Skeletal muscle tissue (tissue), 3 donors: ENCODE measurements at regions not wholly inside any gene's neighbourhood (a gene's known extent, or its start where the extent isn't known, plus 50 kb on each side); places are given as distances from the start of the nearest gene placed in this dataset.

Experiments
- H3K27ac ChIP-seq: one replicate; pipeline ENCODE4 v1.7.0; 2013; ENCODE audit warnings: mild to moderate bottlenecking, low read depth, low read length, inconsistent platforms
- H3K27me3 ChIP-seq, 3 donors: one replicate each; pipeline ENCODE4 v1.7.0; 2013; ENCODE audit warnings: low read length in 3 of 3; ENCODE audit not compliant: control insufficient read depth in 3 of 3, insufficient read depth in 3 of 3
- H3K36me3 ChIP-seq, 3 donors: one replicate each; pipeline ENCODE4 v1.7.0; 2013; ENCODE audit warnings: low read length in 3 of 3; ENCODE audit not compliant: control insufficient read depth in 3 of 3, insufficient read depth in 3 of 3
- H3K4me1 ChIP-seq, 3 donors: one replicate each; pipeline ENCODE4 v1.7.0; 2013; ENCODE audit warnings: low read length in 3 of 3, mild to moderate bottlenecking in 3 of 3; ENCODE audit not compliant: control insufficient read depth in 3 of 3, insufficient read depth in 3 of 3
- H3K4me3 ChIP-seq, 3 donors: one replicate each; pipeline ENCODE4 v1.7.0; 2013; ENCODE audit warnings: low read length in 3 of 3
- H3K9ac ChIP-seq, 3 donors: one replicate each; pipeline ENCODE4 v1.7.0; 2013; ENCODE audit warnings: low read length in 3 of 3, mild to moderate bottlenecking in 3 of 3, moderate library complexity in 2 of 3, low read depth in 1 of 3
- H3K9me3 ChIP-seq, 3 donors: one replicate each; pipeline ENCODE4 v1.7.0; 2013; ENCODE audit warnings: low read length in 3 of 3; ENCODE audit not compliant: control insufficient read depth in 3 of 3
- donor health status: Osteomylitis.

DNA sequence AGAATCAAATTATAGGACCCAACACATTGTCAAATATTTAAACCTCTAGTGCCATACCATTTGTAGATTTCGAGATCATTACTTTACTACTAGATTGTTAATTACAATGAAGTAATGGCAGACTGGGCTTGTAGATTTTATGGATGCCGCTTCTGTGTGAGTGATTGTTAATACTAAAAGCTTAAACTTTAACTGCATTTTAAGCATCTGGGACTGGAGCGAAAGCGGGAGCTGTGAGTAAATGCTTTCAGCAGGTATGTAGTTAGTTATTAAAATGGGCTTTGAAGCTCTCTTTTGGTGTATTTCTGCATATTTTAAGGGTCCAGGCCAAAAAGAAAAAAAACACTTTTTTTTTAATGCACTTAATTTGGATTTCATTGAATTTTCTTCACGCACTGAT, 519.3 kb downstream of the MED13L start:
- peaks cover 6 to 15% (median 12%) of the 10 kb centered on the region in 3 donors for H3K27me3 ChIP-seq
- no peaks in the 10 kb centered on the region for H3K9me3 ChIP-seq
- no peak overlapping the region for H3K4me3 ChIP-seq
- no peak overlapping the region for H3K27ac ChIP-seq
- H3K36me3 ChIP-seq, result no peaks in the 10 kb centered on the region
- peaks cover 0 to 5% (median 0%) of the 10 kb centered on the region in 3 donors for H3K4me1 ChIP-seq
- no peak overlapping the region for H3K9ac ChIP-seq

DNA sequence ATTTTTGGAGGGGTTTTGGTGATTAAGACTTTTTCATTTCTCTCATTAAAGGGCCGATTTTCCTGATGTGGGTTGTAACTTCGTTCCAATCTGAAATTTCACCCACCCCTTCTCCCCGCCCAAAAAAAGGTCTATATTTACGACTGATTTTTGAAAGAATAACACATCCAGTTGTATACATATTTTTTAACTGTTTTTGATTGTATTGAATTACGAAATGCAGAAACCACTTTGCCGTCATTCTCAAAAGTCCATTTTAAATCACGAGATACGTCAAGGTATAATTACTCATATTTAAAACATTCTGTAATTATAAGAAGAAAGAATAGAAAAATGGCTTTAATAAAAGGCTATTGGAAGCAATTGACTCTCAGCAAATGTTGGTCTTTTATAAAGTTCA, 520.7 kb downstream of the MED13L start:
- H3K9ac ChIP-seq, result no peak overlapping the region
- H3K4me1 ChIP-seq, result peaks cover 0 to 5% (median 0%) of the 10 kb centered on the region in 3 donors
- H3K9me3 ChIP-seq, result no peaks in the 10 kb centered on the region
- no peak overlapping the region for H3K4me3 ChIP-seq
- H3K27ac ChIP-seq, result no peak overlapping the region
- no peaks in the 10 kb centered on the region for H3K36me3 ChIP-seq
- peaks cover 6 to 15% (median 12%) of the 10 kb centered on the region in 3 donors for H3K27me3 ChIP-seq

DNA sequence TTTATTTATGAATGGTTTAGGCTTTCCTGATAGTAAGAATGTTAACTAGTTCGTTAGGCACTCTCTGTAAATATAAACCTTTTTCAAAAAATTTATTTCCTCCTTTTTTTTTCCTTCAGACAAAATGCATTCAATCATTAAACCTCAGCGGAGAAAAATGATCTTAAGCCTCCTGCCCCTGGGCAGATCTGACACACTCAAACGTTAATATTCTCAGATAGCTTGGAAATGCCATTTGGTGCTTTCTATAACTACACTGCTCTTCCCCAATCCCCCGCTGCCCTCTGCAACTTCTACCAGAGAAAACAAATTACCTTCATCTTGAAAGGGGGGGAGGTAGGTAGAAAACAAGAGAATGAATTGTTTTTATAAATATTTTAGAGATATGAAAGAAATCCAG, 521.2 kb downstream of the MED13L start:
- Histone ChIP-seq H3K9ac (no peak overlapping the region), H3K27me3 (peaks cover 6 to 15% (median 12%) of the 10 kb centered on the region in 3 donors), H3K4me3 (no peak overlapping the region), H3K36me3 (no peaks in the 10 kb centered on the region), H3K27ac (no peak overlapping the region), H3K9me3 (no peaks in the 10 kb centered on the region), H3K4me1 (peaks cover 0 to 4% (median 0%) of the 10 kb centered on the region in 3 donors)

DNA sequence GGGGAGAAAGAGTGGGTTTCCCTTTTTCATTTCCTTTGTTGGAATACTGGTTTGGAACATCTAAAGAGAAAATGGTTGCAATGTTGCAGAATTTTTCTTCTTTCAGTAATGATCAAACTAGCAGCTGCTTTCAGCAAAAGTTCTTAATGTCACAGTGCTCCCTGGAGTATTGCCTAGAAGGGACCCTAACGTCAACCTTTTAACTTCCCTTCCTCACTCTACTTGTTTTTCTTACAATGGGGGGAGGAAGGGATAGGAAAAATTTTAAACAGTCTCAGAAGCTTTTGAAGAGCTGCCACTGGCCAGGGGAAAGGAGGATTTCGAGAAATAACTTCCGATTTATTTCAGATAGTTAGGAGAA, 521.8 kb downstream of the MED13L start:
- Histone ChIP-seq H3K9ac (no peak overlapping the region), H3K4me3 (no peak overlapping the region), H3K27ac (no peak overlapping the region), H3K27me3 (peaks cover 6 to 15% (median 12%) of the 10 kb centered on the region in 3 donors), H3K36me3 (no peaks in the 10 kb centered on the region), H3K4me1 (no peaks in the 10 kb centered on the region), H3K9me3 (no peaks in the 10 kb centered on the region)

DNA sequence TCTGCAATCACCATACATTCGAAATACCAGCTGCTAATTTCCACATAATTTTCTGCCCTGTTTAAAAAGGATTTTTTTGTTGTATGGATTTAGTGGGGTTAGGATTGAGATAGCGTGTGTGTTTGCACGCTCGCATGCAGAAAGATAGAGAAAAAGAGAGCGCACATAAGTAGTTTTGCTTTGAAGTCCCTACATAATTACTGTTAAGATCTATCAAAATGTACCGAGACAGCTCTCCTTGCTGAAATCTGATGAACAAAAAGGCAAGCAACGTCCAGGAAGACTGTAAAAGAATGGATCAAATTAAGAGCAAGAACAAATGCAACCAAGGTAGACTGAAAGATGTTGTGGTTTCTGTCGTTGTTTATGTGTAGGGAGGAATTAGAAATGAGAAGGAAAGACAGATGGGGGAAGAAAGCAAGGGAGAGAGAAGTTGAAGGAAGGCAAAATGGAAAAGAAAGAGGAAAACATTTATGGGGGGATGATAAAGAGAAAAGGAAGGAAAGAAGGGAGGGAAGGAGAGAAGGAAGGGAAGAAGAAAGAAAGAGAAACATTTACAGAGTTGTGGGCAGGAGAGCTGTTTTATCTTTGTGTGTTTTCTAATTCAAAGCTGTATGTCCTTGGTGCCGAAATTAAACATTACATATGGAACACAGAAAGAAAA, 522.3 kb downstream of the MED13L start:
- Histone ChIP-seq H3K4me3 (no peak overlapping the region), H3K27ac (no peak overlapping the region), H3K4me1 (no peaks in the 10 kb centered on the region), H3K9me3 (no peaks in the 10 kb centered on the region), H3K36me3 (no peaks in the 10 kb centered on the region), H3K9ac (no peak overlapping the region), H3K27me3 (peaks cover 6 to 13% (median 12%) of the 10 kb centered on the region in 3 donors)

DNA sequence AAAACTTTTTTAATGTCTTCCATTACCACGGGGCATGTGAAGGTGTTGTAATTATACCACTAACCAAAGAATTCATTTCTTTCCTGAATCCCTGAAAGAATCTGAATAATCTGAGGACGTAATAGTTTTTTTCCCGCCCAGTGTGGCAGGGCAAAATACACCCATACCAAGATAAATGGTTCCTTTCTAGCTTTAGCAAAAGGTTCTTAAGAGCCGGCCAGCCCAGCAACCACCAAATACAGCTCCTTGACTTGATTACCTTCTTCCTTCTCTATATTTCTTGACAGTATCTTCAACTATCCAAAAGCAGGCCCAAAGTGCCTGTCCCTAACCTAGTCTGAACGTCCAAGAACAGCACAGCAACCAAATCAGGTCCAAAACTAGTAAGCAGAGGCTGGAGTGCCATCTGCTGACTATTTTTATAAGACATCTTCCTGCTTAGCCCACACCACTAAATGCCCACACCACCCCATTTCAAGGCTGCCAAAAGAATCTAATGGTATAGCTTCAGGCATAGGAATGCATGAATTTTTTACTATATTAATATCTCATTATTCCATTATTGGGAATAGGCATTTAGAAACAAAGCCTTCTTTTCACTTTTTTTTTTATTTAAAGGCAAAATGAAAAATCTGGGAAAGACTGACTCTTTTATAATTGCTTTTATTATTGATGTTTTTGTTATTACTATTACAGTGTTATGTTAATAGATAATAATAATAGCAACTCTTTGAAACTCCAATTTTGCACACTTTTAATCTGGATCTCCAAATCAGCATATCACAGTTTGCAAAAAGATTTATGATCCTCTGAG, 524.4 kb downstream of the MED13L start:
- peaks cover 3 to 13% (median 12%) of the 10 kb centered on the region in 3 donors for H3K27me3 ChIP-seq
- H3K9me3 ChIP-seq, result no peaks in the 10 kb centered on the region

DNA sequence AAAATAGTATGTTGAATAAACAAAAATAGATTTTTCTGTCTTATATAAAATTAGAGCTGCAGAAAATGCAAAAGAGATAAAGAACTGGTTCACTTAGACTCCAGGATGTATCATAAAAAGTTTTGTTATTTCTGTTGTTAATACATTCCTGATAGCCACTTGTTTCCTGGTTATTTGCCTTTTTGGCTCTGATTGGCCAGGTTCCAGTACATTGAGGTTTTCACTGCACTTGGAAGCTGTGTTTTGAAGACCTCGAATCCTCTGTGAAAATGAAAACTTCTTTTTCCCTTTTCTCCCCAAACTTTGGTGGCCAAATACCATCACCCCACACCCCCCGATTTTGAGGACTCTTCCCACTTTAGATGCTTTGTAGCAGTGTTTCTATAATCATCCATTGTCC, 525.3 kb downstream of the MED13L start:
- H3K27ac ChIP-seq, result no peak overlapping the region
- H3K27me3 ChIP-seq, result peaks cover 3 to 9% (median 5%) of the 10 kb centered on the region in 3 donors
- no peaks in the 10 kb centered on the region for H3K9me3 ChIP-seq
- H3K9ac ChIP-seq, result no peak overlapping the region
- no peak overlapping the region for H3K4me3 ChIP-seq
- no peaks in the 10 kb centered on the region for H3K36me3 ChIP-seq
- no peaks in the 10 kb centered on the region for H3K4me1 ChIP-seq

More for the DNA sequence above, 524.4 kb downstream of the MED13L start:
- H3K27ac ChIP-seq, result no peak overlapping the region
- no peaks in the 10 kb centered on the region for H3K4me1 ChIP-seq
- no peaks in the 10 kb centered on the region for H3K36me3 ChIP-seq
- no peak overlapping the region for H3K9ac ChIP-seq
- H3K4me3 ChIP-seq, result no peak overlapping the region

DNA sequence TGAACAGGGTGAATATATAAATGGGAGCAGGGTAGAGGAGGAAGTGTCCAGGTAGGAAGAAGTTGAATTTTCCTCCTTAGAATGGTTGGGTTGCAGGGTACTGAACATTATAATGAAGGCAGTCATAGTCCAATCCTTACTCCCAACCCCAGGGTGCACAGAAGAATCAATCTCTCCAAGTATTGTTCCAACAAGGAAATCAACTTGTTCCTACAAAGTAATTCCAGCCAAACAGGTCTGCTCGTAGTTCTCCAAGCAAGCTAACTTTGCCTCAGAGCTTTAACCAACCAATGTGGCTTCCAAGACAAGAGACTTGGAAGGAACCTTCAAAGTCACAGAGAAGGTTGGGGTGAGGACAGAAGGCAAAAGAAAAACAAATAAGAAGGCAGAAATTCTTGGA, 527.2 kb downstream of the MED13L start:
- H3K27ac ChIP-seq, result no peak overlapping the region
- H3K9ac ChIP-seq, result no peak overlapping the region
- no peaks in the 10 kb centered on the region for H3K36me3 ChIP-seq
- H3K4me3 ChIP-seq, result no peak overlapping the region
- no peaks in the 10 kb centered on the region for H3K9me3 ChIP-seq
- H3K27me3 ChIP-seq, result peaks cover 0 to 7% (median 5%) of the 10 kb centered on the region in 3 donors
- no peaks in the 10 kb centered on the region for H3K4me1 ChIP-seq

DNA sequence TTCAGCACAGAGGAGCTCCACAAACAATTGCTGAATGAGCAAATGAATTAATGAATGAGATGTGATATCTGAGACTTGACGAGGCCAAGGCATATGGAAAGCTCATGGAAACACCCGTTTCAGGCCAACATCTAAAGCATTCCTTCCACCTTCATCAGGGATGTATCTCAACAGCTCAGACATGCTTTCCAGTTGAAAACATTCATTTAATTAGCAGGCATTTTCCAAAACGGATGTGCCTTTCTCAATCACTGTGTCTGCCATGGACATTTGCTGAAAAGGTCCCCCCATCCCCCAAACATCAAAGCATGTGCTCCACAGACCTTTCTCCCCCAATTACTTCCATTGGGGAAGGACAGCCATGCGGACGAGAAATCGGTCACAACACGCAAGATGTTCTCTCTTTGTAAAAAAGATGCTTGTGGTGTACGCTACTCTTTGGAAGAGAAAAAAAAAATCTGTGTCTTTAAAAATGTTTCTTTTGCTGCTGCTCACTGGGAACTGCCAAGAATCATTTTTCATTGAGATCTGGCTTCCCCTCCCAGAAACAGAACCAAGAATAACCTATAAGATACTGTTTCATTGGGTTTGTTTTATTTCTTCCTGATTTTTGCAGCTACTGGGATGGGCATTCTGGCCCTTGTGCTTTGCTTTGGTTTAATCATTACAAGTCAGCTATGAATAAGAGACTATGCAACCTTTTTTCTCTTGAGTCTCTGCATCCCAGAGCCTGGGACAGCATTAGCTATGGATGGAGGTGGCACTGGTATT, 528.2 kb downstream of the MED13L start:
- Histone ChIP-seq H3K27ac (no peak overlapping the region), H3K36me3 (no peaks in the 10 kb centered on the region), H3K9ac (no peak overlapping the region), H3K9me3 (no peaks in the 10 kb centered on the region), H3K4me3 (no peak overlapping the region), H3K27me3 (peaks cover 0 to 7% (median 0%) of the 10 kb centered on the region in 3 donors), H3K4me1 (no peaks in the 10 kb centered on the region)
